G401 (cell line): ENCODE measurements at regions not wholly inside any gene's neighbourhood (a gene's known extent, or its start where the extent isn't known, plus 50 kb on each side); places are given as distances from the start of the nearest gene placed in this dataset.
A peak's percentile ranks its signal among the peaks of the same experiment; 100 is the strongest.

Source experiments
- DNase-seq: peaks from one replicate; pipeline ENCODE4 v3.0.0-alpha.2; 2015; ENCODE audit warnings: low spot score
- in situ Hi-C: cut with HindIII; loops from 2 replicates; pipeline ENCODE4 v1.10.0; 2016; ENCODE audit warnings: low sequenced_read_pairs, mixed read lengths

DNA sequence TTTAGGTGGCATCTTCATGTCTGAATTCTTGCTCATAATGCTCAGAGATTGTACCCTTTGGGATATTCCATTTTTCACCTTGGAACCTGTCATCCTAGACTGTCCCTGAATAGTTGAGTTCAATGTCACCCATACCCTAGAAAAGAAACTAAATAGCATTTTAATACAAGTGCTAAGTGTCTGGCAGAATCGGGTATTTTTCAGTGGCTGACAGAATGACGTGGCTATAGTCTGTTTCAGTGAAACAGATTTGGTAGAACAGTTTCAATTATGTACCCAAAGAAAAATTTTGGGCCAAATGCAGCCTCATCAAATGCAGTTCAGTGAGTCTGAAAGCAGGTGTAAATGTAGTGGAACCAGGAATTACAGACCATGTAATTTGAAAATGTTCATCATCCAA lies 1041.2 kb downstream of the DTWD2 start:
- no peak for DNase-seq
- in situ Hi-C loops = no loop called here

DNA sequence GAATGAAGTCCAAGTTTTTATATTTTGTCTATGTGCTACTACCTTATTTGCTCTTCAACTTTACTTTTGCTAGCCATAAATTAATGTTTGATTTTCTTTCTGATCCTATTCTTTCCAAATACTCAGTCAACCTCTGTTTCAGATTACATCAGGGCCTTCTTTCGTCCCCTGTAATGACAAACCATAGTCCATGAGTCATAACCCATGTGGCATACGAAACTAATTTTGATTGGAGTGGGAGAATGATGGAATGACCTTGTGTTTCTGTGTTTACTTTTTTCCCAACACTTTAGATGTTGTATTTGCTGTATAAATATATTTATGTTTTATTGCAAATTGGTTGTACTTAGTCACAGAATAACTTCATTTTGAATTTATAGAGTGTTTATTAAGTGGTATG lies 1043.1 kb downstream of the DTWD2 start:
- in situ Hi-C loops = no loop called here
- no peak for DNase-seq

DNA sequence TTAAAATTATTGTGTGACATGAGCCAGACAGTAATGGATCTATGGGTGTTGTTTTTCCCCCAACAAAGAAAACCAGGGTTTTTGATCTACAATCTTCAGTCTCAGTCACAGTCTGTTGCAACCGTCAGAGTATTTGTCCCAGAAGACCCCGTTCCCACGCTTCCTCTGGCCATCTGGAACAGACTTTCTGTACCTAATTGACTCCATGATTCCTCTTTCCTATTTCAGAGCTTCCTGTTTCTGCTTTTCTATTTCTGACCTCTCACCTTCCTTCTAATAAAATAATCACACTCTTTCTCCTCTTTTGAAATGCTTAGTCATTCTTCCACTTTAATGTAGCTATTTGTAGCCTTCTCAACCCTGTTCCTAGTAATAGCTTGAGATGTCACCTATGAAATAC lies 1044.8 kb downstream of the DTWD2 start:
- no peak for DNase-seq
- in situ Hi-C loops = no loop called here

DNA sequence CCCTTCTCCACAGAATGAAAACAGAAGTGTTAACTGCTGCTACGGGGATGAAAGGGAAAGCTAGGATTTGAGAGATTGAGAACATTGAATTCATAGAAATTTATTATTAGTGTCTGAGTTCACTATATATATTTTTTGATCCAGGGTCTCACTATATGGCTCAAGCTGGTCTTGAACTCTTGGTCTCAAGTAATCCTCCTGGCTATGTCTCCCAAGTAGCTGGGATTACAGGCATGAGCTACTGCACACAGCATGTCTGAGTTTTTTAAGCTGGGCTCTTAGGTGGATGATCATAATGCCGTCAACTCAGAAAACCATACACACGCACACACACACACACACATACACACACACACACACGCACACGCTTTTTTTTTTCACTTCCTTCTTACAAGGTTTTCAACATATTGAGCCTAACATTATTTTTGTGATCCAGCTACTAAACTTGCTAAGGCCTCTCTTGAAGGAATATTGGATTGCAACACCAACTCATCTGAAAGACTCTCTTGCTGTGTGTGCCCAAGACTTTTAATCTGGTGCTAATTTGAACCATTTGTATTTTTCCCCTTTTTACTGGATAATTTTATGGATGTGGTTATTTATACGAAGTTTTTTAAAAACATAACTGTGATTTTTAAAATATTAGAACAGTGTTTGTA lies 1045.4 kb downstream of the DTWD2 start:
- DNase-seq = no peak
- in situ Hi-C loops = no loop called here

DNA sequence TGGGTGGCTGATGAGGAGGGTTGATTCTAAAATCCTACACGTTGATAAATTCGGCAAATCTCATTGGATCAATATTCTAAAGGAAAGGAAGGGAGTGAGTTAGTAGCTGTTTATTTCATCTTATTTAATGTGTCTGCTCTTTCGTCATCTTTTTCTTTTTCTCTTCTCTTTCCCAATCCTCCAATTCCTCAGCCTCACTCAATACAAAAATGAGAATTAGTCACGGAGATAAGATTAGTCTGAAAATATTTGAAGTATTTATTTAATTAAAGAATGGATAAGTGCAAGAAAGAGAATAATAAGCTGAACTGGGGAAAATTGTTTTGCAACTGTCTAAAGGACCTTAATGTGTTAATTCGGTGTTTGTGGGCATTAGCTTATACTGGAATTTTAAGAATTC lies 1095.1 kb downstream of the DTWD2 start:
- DNase-seq = no peak
- in situ Hi-C loops = no loop called here

DNA sequence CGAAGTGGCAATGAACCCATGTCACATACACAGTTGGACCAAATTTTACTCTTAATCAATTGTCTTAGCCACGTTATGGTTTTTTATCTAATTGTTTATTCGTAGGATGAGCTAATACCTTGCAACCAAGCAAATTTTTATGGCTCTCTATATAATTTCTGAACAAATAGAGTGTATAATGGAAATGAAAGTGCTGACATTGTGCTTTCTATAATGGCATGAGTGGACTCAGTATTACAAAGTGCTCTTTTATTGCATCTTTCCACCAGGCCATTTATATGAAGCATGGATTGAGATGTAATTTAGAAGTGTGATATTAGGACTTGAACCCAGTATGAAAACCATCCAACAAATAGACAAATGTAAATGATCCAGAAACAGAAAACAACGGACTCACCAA lies 1096.0 kb downstream of the DTWD2 start:
- no peak for DNase-seq
- in situ Hi-C loops = no loop called here

DNA sequence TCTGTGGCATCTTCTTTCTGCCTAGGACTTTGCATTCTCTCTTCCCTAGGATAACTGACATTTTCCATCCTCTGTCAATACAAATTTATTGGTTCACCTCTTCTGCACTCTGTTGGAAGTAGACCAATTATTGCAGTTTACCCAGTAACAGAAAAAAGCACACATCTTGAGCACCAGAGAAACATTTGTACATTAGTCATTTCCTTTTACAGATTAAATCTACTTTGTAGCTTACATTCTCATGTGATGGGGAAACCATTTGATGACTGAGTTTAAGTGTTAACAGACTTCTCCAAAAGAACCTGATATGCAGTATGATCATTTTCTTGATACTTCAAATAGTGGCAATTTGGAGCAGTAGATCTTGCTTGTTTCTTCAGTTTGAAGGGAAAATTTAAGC lies 1098.8 kb downstream of the DTWD2 start:
- DNase-seq = no peak
- in situ Hi-C loops = no loop called here

DNA sequence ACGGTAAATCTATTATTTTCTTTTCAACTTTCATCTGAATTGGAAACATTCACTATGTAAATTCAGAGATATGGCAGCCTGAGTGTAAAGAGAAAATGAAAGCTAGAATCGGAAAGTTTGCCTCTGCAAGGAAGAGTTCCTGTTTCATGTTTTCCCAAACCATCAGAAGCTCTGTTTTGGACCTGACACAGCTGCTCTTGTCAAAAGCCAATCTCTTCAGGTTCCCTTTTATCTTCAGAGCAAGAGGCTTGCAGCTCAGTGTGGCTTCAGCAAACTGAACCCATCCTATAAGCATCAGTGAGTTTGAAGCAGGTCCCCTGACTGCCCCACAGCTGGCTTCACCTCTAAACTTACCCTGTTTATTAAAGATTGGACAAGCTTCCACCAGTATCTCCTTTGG lies 1099.7 kb downstream of the DTWD2 start:
- in situ Hi-C loops = no loop called here
- no peak for DNase-seq

DNA sequence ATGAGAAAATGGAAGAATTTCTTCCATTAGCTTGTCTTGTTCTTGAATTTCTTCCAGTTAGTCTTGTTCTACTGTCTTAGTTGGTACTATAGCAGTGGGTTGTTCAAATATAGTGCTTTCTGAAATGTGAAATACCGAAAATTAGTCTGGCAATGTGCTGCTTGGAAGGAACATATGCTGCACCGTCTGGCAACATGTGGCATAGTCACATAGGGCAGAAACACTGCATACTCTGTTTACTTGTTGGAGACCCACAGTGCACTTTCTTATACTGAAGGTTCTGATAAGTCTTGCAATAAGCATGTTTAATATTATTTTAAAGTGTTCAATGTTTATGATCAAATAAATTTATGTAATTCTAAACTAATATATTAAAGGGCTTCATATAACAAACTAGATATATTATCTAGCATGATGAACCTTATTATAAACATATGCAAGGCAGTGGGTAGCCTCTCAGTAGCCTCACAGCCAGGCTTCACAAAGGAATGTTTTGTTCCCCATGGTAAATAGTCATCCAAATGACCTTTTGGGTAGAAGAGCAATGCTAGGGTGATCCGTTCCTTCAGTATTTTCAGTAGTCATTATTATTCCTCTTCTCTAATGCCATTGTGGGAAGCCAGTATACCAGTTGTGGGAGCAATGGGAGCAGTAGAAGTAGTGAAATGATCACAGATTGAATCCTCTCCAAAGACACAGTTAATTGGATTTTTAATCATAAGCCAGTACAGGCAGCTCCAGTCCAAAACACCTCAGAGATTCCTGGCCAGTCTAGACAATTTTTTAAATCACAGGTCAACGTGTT lies 1106.7 kb downstream of the DTWD2 start:
- in situ Hi-C loops = no loop called here
- DNase-seq = peak; percentile 89

DNA sequence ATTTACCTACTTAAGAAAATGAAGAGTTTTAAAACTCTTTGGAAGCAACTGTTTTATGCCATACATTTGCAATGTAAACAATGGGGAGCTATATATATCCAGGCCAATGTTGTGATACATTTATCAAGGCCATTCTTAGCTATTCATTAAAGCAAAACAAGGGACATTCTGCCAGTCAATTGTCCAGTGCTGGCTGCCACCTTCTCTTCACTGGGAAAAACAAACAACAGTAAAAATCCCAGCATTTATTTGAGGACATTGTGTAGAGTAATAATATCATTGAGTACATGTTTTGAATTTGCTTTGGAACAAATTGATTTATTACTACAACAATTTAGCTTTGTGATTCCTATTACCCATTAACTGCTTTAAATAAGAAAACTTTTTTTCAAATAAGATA lies 1107.4 kb downstream of the DTWD2 start:
- DNase-seq = no peak
- in situ Hi-C loops = no loop called here

DNA sequence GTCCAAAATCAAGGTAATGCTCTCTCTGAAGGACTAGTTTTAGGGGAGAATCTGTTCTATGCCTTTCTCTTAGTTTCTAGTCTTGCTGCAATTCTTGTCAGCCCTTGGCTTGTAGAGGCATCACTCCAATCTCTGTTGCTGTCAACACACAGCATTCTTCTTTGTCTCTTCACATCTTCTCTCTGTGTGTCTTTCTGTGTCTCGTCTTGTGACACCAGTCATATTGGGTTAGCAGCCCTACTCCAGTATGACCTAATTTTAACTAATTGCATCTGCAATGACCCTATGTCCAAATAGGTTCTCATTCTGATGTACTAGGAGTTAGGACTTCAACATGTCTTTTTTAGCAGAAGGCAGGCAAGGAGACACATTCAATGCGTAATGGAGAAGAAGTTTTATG lies 1110.6 kb downstream of the DTWD2 start:
- in situ Hi-C loops = no loop called here
- no peak for DNase-seq

DNA sequence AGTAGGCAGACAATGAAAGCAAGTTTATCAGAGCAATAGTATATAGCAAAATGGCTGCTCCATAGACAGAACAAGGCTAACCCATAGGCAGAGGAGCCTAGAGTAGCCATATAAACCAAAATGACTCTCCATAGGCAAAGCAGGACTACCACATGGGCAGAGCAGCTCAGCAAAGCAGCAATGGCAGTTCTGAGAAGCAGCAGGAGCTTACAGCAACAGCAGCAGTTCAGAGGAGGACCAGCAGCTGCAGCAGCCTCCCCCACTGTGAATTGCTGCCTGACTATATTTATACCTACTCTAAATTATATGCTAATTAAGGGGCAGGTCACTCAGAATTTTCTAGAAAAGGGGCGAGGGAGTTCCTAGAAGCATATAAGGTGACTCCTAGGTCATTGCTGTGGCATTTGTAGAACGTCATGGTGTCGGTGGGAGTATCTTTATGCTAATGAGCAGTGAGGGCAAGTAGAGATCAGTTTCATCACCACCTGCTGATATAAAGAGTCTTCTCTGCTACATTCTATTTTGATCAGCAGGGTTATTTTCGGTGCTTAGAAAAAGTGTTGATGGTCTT lies 1115.5 kb downstream of the DTWD2 start:
- in situ Hi-C loops = no loop called here
- no peak for DNase-seq

DNA sequence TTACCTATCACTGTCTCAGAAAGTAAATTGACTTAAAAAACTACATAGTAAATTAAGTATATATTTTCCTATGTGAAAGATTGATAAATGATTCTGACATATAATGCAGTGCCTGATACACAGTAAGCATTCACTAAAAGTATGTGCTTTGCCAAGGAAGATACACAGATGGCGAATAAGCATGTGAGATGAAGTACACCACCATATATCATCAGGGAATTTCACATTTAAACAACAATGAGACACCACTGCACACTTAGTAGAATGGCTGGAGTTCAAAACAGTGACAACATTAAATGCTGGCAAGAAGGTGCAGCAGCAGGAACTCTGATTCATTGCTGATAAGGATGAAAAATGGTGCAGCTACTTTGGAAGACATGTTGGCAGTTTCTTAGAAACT lies 1118.8 kb downstream of the DTWD2 start:
- in situ Hi-C loops = no loop called here
- DNase-seq = no peak

DNA sequence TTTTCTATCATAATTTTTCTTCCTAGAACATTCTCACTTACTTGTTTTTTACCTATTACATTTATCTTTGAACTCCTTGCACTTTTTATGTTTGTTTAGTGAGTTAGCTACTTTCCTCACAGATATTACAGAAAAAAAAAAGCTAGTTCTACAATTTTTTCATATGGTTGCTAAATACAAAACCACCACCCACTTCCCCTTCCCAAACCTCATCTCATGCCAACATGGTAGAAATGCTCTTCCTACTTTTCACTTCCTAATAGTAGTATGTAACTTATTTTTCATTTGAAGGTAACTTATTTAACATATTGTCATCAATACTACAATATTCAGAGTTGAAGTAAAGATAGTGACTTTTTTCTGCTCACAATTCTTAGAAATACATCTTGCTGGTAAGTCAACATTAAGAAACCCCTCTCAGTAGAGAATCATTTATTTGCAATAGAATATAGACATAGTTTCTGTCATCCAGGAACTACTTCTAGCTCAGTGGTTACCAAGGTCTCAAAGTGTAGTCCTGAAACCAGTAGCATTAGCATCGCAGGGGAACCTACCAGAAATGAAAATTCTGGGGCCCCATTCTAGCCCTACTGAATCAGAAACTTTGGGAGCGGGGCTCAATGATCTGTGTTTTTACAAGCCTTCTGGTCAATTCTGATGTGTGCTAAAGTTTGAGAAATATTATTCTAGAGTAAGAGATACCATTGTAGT lies 1124.6 kb downstream of the DTWD2 start:
- DNase-seq = no peak
- in situ Hi-C loops = no loop called here

DNA sequence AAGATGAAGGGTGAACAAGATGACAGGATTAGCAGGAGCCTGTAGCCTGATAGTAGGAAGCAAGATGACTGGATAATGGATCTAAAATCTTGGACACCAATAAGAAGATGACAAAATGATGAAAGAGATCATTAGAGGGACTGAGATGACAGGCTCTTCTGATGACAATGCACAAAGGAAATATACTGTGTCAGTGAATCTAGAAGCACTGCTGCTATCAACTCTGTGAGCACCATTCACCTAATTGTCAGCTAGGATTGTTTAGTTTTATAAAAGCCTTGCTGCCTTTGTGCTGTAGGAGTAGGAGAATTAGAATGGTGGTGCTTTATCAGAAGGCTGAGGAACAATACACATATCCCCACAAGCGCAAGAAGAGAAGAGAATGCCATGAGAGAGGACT lies 1127.8 kb downstream of the DTWD2 start:
- in situ Hi-C loops = no loop called here
- DNase-seq = no peak

DNA sequence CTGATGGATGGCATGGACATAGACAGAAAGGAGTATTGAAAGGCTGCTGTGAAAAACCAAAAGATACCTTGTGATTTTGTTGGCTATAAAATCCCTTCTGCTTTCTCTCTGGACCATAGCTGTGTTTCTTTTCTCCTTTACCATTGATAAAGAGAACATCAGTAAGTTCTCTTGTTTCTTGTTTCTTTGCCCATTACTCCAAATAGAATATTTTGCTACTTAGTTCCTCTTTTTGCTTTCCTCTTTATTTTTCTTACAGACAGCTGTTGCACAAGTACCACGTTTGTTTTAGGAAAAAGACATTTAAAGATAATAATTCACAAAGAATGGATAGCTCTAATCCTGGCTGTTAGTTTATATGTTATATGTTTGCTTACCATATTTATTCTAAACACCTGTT lies 1129.2 kb downstream of the DTWD2 start:
- in situ Hi-C loops = no loop called here
- no peak for DNase-seq

DNA sequence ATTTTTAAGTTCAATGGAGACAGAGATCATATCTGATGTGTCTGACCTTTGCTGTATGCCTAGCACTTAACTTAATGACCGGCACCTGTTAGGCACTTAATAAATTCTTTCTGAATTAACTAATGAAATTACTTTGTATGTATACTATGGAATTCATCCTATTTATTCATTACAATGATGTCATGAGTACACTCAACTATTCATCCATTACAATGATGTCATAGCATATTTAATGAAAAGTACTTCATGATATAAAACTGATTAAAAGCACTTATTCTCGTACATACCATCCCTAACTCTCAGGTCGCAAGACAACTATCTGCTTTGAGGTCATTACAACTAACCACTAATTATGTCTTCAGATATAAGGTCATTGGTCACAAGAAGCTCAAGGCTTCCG lies 1131.6 kb downstream of the DTWD2 start:
- no peak for DNase-seq
- in situ Hi-C loops = no loop called here

DNA sequence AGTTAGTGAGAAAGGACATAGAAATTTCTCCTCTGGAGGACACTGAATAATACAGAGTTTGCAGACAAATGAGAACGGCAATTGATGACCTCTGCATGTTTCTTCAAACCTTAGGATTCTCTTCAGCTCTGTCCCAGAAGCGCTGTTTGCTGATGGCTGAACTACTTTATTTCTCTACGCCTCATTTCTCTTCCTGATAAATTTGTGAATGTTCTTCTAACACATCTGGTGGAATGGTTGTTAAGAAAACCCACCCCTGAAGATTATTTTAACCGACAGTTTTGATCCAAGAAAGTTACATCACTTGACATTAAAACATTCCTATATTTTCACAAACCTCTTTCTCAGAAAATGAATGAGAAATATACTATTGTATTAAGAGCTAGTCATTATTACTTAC lies 1150.6 kb downstream of the DTWD2 start:
- DNase-seq = no peak
- in situ Hi-C loops = no loop called here

DNA sequence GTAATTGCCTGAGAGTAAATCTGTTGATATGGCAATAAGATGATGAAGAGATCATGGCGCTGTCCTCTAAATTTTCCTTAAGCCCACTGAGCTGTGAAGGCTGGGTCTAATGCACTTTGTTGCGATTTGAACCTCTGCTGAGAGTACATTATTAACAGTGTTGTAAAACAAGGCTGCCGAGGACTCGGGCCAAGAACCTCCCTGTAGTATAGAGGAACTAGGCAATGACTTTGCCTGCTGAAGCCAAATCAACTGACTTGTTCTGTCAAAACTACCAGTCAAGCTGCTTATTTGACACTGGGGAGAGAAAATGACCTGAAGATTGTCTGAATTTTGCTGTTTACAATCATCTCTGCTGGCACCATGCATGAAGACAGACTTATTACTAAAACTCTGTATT lies 1154.7 kb downstream of the DTWD2 start:
- DNase-seq = peak; percentile 13
- in situ Hi-C loops = no loop called here

DNA sequence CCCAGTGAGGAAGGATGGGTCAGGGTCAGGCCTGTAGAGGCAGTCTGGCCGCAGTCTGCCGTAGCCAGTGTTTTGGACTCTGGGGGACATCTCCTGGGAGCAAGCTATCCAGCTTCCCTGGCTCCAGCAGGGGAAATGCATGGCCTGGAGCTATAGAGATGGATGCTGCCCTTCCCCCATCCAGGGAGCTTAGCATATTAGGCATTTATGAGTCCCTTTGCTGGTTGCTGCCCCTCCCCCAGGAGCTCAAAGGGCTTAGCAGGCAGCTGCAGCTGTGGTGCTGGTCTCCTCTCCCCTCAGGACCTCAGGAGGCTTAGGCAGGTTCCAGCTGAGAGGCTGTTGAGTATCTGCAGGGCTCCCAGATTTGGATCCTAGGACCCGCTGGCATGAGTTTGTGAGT lies 1158.7 kb downstream of the DTWD2 start:
- DNase-seq = no peak
- in situ Hi-C loops = no loop called here
